ENCODE measurements at regions not wholly inside any gene's neighbourhood (a gene's known extent, or its start where the extent isn't known, plus 50 kb on each side); places are given as distances from the start of the nearest gene placed in this dataset.
A peak's percentile ranks its signal among the peaks of the same experiment; 100 is the strongest.

DNA sequence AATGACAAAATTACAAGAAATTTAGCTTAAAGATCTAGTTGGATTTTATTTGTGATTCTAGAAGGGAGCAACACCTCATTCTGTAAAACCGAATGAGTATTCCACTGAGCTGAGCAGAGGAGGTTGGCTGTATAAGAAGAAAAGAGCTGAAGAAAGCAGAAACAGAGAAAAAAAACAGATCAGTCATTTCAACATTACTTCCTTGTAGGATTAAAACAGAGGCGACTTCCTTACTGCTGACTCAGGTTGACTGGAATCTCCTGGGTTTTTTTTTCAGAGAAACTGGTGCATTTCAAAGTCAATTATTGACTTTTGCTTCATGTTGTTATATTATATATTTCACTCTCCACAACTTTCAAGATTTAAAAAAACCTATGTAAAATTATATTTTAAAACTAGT, 368.1 kb upstream of the UBE2E2 start:
- no peak overlapping the region for H4K8ac ChIP-seq (replicated peaks; ENCODE audit: insufficient read length, low read depth, low read length)
- H3K27me3 ChIP-seq (ENCODE audit: insufficient read depth, low read length), result no peaks in the 10 kb centered on the region
- no peaks in the 10 kb centered on the region for H3K79me1 ChIP-seq (ENCODE audit: insufficient read depth, low read depth, low read length, poor library complexity, severe bottlenecking)
- peaks cover 17 to 18% of the 10 kb centered on the region in 2 experiments for H3K4me1 Mint-ChIP-seq
- H2BK5ac ChIP-seq (ENCODE audit: insufficient read length, low read length), result no peak overlapping the region
- H3K27me3 Mint-ChIP-seq (ENCODE audit: low read depth), result no peaks in the 10 kb centered on the region
- H2BK15ac ChIP-seq (ENCODE audit: low read depth, low read length), result no peak overlapping the region
- no peaks in the 10 kb centered on the region for H4K20me1 ChIP-seq (ENCODE audit: control insufficient read depth, insufficient read depth, insufficient read length)
- no peak for DNase-seq
- H3K9ac ChIP-seq (ENCODE audit: extremely low read depth, insufficient read length, low read length), result no peak overlapping the region
- no peak overlapping the region for H3K27ac ChIP-seq (ENCODE audit: insufficient read length, low read depth, low read length)
- no peak overlapping the region for H3K4me3 Mint-ChIP-seq
- H3K4me1 ChIP-seq (ENCODE audit: insufficient read depth, low read length), result no peaks in the 10 kb centered on the region
- H3K4ac ChIP-seq (ENCODE audit: low read depth, low read length), result no peak overlapping the region
- TF ChIP-seq, protein P1, sequence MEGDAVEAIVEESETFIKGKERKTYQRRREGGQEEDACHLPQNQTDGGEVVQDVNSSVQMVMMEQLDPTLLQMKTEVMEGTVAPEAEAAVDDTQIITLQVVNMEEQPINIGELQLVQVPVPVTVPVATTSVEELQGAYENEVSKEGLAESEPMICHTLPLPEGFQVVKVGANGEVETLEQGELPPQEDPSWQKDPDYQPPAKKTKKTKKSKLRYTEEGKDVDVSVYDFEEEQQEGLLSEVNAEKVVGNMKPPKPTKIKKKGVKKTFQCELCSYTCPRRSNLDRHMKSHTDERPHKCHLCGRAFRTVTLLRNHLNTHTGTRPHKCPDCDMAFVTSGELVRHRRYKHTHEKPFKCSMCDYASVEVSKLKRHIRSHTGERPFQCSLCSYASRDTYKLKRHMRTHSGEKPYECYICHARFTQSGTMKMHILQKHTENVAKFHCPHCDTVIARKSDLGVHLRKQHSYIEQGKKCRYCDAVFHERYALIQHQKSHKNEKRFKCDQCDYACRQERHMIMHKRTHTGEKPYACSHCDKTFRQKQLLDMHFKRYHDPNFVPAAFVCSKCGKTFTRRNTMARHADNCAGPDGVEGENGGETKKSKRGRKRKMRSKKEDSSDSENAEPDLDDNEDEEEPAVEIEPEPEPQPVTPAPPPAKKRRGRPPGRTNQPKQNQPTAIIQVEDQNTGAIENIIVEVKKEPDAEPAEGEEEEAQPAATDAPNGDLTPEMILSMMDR (conservative IDR thresholded peaks at IDR 0.05), result no peak
- H4K91ac ChIP-seq (ENCODE audit: insufficient read length, low read depth, low read length), result no peak overlapping the region
- H3K18ac ChIP-seq (ENCODE audit: insufficient read length, low read depth, low read length), result no peak overlapping the region
- no CpG with 5 or more reads among the region's 2 CpGs for WGBS (ENCODE audit: extremely low coverage, insufficient read length, low lambda C conversion rate)
- H3K23ac ChIP-seq (ENCODE audit: insufficient read length, low read depth, low read length), result no peak overlapping the region
- no peak overlapping the region for H2BK12ac ChIP-seq (ENCODE audit: insufficient read length, low read depth, low read length)
- no peak overlapping the region for H3K14ac ChIP-seq (ENCODE audit: insufficient read depth, low read length)
- no peak overlapping the region for H3K4me2 ChIP-seq (ENCODE audit: insufficient read depth, insufficient read length, low read length)
- peak overlapping the region; percentile 22 to 70 (median 24); a peak in 3 of 7 replicates for H3K27ac Mint-ChIP-seq
- no peak overlapping the region for H2AK5ac ChIP-seq (ENCODE audit: insufficient read length, low read length)
- no peak overlapping the region for H3T11ph ChIP-seq (ENCODE audit: low read length)
- no peaks in the 10 kb centered on the region for H3K79me2 ChIP-seq (ENCODE audit: insufficient read depth, low read length)
- H2BK120ac ChIP-seq (ENCODE audit: low read depth, low read length, poor library complexity, severe bottlenecking), result no peak overlapping the region
- H4K5ac ChIP-seq (ENCODE audit: insufficient read length, low read depth, low read length), result no peak overlapping the region
- no peaks in the 10 kb centered on the region for H3K9me3 ChIP-seq (ENCODE audit: control insufficient read depth, low read depth, low read length)
- H3K9me3 Mint-ChIP-seq, result no peaks in the 10 kb centered on the region
- no peak overlapping the region for H3K56ac ChIP-seq (ENCODE audit: insufficient read length, low read depth, low read length)
- no peaks in the 10 kb centered on the region for H3K23me2 ChIP-seq (ENCODE audit: insufficient read length, low read depth, low read length, poor library complexity, severe bottlenecking)
- H3K36me3 Mint-ChIP-seq (ENCODE audit: insufficient read depth in 1 of 3, low read depth in 3 of 3), result no peaks in the 10 kb centered on the region
- H2BK20ac ChIP-seq (ENCODE audit: low read depth, low read length, poor library complexity, severe bottlenecking), result no peak overlapping the region
- no peak overlapping the region for H2AFZ ChIP-seq (ENCODE audit: low read length)
